ENCODE measurements at regions not wholly inside any gene's neighbourhood (a gene's known extent, or its start where the extent isn't known, plus 50 kb on each side); places are given as distances from the start of the nearest gene placed in this dataset.
"Not testable (repeated sequence)": the region's sequence is repeated elsewhere in the genome, so short reads cannot be mapped to it uniquely, and the experiment has no call there.

DNA sequence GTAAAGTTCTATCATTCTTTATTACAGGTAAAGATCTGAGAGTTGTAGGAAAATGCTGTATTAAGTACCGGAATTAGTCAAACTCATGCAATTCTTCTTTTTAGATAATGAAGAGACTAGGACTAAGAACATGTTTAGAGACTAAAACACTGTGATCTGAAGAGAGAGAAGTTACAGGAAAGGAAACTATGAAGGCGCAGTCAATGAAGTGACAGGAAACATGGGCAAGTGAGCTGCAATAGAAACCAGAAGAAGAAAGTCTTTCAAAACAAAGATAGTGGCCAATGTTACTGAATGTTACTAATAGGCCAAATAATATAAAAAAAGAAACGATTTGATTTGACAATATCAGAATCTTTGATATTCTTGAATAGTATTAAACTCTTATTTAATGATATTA is 659.4 kb upstream of the RGS18 start:
- TF ChIP-seq, protein P1, sequence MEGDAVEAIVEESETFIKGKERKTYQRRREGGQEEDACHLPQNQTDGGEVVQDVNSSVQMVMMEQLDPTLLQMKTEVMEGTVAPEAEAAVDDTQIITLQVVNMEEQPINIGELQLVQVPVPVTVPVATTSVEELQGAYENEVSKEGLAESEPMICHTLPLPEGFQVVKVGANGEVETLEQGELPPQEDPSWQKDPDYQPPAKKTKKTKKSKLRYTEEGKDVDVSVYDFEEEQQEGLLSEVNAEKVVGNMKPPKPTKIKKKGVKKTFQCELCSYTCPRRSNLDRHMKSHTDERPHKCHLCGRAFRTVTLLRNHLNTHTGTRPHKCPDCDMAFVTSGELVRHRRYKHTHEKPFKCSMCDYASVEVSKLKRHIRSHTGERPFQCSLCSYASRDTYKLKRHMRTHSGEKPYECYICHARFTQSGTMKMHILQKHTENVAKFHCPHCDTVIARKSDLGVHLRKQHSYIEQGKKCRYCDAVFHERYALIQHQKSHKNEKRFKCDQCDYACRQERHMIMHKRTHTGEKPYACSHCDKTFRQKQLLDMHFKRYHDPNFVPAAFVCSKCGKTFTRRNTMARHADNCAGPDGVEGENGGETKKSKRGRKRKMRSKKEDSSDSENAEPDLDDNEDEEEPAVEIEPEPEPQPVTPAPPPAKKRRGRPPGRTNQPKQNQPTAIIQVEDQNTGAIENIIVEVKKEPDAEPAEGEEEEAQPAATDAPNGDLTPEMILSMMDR (IDR thresholded peaks at IDR 0.05; ENCODE audit: insufficient read depth, low read length): no peak
- no peak for DNase-seq (ENCODE audit: low read depth)
- no peak overlapping the region for H3K4me3 ChIP-seq (ENCODE audit: low read depth, low read length)

DNA sequence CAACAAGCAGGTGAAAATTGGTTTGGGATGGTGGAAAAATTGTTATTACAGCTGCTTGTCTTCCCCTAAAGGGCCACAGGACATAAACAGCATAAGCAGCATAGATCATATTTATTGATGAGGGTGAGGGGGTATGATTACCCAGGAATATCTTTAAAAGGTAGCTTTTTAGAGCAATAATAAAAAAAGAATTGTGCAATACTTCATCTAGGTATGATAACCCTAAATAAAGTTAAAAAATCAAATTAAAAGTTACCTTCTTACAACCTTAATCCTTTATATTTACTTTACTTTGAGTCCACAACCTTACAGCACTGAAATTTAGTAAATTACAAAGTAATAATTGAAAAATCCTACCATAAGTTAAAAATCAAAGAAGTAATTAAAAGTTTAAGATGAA is 653.3 kb upstream of the RGS18 start:
- DNase-seq (ENCODE audit: low read depth): no peak
- no peak overlapping the region for H3K4me3 ChIP-seq (ENCODE audit: low read depth, low read length)
- TF ChIP-seq, protein P1 (IDR thresholded peaks at IDR 0.05; ENCODE audit: insufficient read depth, low read length): no peak

DNA sequence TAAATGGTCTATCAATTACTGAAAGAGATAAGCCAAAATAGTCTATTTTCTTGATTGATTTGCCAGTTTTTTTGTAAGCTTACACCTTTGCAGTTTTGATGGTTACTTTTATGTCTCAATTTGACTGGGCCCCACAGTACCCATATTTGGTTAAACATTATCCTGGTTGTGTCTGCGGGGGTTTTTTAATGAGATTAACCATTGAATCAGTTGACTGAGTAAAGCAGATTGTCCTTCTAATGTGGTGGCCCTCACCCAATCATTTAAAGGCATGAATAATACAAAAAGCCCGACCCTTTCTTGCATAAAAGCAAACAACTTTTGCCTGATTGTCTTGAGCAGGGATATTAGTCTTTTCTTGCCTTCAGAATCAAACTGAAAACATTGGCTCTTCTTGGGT is 650.0 kb upstream of the RGS18 start:
- TF ChIP-seq, protein P1 (IDR thresholded peaks at IDR 0.05; ENCODE audit: insufficient read depth, low read length): no peak
- no peak overlapping the region for H3K4me3 ChIP-seq (ENCODE audit: low read depth, low read length)
- DNase-seq (ENCODE audit: low read depth): no peak

DNA sequence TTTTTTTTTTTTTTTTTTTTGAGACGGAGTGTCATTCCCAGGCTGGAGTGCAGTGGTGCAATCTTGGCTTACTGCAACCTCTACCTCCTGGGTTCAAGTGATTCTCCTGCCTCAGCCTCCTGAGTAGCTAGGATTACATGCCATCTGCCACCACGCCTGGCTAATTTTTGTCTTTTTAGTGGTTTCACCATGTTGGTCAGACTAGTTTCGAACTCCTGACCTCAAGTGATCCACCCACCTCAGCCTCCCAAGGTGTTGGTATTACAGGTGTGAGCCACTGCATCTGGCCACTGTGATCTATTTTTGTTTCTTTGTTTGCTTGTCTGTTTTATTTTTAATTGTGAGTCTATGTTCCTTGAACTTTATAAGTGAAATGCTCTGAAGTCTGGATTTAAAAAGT is 646.8 kb upstream of the RGS18 start:
- not testable (repeated sequence) for H3K4me3 ChIP-seq (ENCODE audit: low read depth, low read length); DNase-seq (ENCODE audit: low read depth)

DNA sequence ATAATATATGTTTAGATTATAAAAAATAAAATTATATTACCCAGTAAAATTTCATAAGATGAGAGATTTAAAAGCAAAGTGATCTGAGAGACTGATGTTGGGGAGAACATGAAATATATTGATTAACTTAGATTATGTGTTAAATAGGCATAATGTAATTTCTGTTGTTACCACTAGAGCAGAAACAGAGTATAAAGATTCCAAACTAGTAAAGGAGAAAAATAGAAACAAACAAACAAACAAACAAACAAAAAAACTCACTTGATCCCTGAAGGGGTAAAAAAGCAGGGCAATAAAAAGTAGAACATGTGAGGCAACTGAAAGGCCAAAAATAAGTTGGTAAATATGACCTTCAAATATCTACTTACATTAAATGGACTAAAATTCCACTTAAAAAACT is 640.4 kb upstream of the RGS18 start:
- no peak for DNase-seq (ENCODE audit: low read depth)
- TF ChIP-seq, protein P1 (IDR thresholded peaks at IDR 0.05; ENCODE audit: insufficient read depth, low read length): no peak
- no peak overlapping the region for H3K4me3 ChIP-seq (ENCODE audit: low read depth, low read length)

DNA sequence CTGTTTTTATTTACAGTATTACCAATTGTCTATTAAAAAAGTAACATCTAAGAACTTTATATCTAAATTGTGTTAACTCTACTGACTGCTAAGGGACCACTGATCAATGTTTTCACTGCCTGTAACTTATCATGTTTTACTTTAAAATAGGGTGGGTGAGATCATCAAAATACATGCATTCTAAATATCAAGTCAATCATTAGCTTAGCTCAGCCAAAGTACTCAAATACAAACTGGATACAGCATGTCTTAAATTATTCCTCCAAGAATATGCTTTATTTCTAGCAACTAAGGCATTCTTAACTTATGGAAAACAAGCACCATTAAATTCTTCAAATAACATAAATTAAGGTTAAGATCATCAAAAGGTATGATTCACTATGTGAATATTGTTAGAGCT is 638.7 kb upstream of the RGS18 start:
- DNase-seq (ENCODE audit: low read depth): no peak
- TF ChIP-seq, protein P1 (IDR thresholded peaks at IDR 0.05; ENCODE audit: insufficient read depth, low read length): no peak
- no peak overlapping the region for H3K4me3 ChIP-seq (ENCODE audit: low read depth, low read length)

DNA sequence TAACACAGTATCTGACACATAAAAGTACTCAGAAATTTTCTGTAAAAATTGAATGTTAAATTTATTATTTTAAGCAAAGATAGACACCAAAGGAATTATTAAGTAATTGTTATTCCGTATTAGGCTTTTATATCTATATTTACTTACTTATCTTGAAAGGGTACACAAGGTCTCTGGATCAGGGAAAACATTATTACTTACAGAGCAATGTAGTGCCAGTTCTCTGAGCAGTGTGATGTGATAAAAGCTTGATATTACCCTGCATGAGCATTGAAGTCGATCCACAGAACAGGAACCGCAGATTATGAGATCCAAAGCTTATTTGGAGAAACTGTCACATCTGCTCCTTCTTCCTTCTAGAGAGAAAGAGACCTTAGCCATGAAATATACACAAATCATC is 637.9 kb upstream of the RGS18 start:
- TF ChIP-seq, protein P1 (IDR thresholded peaks at IDR 0.05; ENCODE audit: insufficient read depth, low read length): no peak
- no peak for DNase-seq (ENCODE audit: low read depth)
- H3K4me3 ChIP-seq (ENCODE audit: low read depth, low read length): no peak overlapping the region

DNA sequence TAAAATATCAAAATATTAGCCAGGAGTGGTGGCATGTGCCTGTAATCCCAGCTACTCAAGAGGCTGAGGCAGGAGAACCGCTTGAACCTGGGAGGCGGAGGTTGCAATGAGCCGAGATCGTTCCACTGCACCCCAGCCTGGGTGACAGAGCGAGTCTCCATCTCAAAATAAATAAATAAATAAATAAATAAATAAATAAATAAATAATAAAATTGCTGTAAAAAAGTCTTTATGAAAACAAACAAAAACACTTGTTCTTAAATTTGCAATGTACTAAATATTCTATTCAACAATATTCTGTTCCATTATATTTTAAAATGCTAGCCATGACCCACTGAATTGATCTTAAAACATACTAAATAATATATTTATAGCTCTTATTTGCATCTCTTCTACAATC is 632.3 kb upstream of the RGS18 start:
- DNase-seq (ENCODE audit: low read depth); H3K4me3 ChIP-seq (ENCODE audit: low read depth, low read length): not testable (repeated sequence)

All from fibroblast of the aortic adventitia (primary cell).